Cerebellar cortex (tissue), 1 donor: ENCODE measurements at regions not wholly inside any gene's neighbourhood (a gene's known extent, or its start where the extent isn't known, plus 50 kb on each side); places are given as distances from the start of the nearest gene placed in this dataset.

ENCODE experiments used
- DNase-seq: peaks from one replicate; pipeline ENCODE4 v3.0.0-alpha.2; 2015; ENCODE audit warnings: low spot score

- no peak for DNase-seq
These were observed 312.8 kb downstream of the ZPLD1 start for GRCh38 chr3:102747611-102748010.

DNA sequence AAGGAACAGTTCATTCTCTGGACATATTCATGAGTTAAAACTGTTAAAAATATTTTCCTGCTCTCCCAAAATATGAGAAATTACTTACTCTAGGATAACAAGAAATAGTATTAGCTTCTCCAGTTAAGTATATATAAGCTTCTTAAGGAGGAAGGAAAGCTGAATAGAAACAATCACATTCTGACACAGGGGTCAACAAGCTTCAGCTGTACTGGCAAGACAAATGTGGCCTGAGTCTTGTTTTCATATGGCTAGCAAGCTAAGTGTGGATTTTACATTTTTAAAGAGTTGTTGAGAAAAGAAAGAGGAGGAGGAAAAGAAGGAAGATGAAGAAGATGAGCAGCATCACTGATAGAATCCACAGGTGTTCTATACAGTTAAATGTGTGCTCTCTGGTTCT is 313.8 kb downstream of the ZPLD1 start:
- no peak for DNase-seq

- no peak for DNase-seq
These were observed 315.5 kb downstream of the ZPLD1 start for GRCh38 chr3:102750322-102750721.

GRCh38 chr3:102753901-102754300 is 319.1 kb downstream of the ZPLD1 start:
- no peak for DNase-seq

DNA sequence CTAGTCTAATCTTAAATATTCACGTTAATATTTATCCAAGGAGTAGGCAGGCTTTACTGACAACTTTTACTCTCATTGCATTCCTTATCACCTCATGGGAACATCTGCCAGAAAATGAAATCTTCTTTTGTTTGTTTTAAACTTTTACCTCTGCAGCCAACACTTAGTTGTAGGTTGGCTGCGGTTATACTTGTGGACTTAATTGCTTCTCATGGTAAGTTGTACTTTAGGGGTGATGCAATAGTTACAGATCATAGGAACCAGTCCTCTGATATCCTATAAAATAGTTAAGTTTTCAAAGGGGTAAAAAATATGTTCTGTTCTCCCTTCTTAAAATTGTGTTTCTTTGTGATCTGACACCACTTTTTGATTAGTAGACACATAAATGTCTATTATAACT is 321.9 kb downstream of the ZPLD1 start:
- no peak for DNase-seq

GRCh38 chr3:102757950-102758349 is 323.1 kb downstream of the ZPLD1 start:
- DNase-seq: no peak

DNA sequence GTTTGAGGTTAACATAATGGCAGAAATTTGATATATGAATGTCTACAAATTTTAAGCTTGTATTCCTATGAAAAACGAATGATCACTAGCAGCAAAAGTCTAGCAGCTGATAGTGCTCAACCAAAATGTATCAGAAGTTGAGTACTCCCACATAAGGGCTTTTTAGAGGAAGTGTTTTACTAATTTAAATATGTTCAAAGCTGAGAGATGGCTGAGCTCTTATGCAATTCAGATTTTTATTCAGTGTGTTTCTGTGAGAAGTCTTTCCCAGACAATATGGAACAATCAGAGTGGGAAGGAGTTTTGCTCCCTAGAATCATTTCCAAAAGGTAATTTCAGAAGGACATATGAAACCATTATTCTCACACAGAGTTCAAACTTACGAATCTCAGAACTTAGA is 327.0 kb downstream of the ZPLD1 start:
- DNase-seq: no peak

DNA sequence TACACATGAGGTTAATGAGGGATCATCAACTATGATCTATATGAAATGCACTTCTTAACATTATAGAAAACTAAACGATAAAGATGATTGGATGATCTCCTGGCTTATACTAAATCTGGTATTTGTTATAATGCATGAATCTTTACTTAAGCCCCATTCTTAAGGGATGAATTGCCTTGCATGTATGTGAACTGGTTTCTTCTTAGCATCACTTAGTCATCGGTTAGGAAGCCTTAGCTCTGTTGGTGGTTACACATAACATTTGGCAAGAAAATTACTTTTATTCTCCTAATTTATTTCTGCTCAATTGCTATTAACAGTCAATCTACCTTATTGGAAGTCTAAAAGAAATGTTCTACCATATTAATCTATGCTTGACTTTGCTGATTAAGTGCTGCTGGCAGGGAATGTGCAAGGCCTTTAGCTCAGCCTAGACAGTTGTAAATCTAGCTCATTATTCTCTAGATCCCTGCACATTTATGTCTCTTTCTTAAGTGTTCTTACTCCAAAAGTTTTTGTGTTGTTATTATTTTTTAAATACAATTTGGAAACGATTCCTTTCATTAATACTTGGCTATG is 356.0 kb downstream of the ZPLD1 start:
- DNase-seq: no peak

DNA sequence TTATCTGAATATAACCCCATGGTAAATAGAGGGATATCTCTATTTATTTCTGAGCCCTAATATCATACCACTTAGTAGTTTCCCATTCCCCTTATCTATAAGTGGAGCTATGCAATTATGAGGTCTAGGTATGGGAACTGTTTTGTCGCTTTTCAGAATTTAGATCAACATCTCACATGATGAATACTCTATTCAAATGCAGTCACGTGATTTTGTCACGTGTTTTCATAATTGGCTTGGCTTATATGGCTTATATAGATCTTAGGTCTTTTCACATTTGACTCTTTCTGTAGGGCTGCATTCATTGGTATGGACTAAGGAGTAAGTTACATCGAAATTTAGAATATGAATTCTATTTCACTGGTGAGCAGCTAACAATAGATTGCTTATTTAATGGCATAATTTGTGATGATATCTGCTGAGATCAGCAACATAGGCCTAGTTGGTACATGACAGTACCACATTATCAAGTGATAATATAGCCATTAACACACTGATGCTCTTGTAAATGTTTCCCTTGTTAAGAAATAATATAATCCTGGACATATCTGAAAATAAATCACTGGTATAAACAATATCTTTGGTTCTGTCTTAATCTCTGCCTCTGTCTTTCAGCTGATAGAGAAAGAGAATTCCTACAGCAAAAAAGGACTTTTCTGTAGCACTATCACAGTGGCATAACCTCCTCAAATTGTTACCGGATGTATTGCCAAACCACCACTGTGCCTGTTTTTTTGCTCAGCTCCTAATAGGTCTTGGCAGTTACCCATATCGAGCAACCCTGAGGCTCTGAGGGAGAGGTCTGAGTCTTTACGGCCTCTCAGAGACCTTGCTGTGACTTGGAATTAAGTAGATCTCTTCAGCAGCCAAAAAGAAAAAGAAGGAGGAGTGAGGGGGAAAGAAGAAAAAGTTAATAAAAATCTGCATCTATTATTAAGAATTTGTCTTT is 357.1 kb downstream of the ZPLD1 start:
- no peak for DNase-seq

DNA sequence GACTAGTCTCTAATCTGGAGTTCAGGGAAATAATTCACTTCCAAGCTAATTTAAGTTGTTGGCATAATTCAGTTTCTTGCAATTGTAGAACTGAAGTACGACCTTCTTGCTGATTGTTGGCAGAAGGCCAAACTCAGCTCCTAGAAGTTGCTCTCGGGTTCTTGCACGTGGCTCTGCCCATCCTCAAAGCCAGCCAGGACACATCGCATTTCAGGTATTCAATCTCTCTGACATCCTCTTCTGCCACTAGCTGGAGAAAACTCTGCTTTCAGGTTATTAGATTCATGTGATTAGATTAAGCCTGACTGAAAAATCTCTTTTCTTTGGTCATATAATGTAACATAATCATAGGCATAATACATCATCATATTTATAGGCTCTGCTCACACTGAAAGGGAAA is 362.0 kb downstream of the ZPLD1 start:
- no peak for DNase-seq

DNA sequence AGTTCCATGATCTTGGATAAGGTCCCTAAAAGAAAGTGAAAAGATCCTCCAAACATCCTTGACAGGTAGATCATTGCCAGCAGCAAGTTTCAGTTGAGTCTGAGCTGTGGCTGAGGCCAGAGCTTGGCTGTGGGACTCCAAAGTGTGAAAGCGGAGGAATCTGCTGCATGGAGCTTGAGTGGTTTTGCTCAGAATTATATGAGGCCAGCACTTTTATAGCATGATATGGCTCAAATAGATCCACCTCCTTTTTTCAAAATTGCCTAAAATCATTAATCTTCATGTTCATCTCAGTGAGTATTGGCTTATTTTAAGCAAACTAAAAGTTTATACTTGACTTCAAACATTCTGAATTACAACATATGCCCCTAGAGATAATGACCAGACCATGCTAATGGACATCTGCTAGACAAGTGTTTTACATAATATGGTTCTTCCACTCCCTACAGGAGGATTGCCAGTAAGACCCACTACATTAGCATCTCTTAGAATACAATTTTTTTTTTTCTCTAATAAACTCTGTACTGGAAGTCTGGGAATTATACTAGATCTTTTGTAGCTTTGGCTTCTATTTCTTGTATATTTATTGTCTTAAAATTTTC is 368.1 kb downstream of the ZPLD1 start:
- DNase-seq: no peak

DNA sequence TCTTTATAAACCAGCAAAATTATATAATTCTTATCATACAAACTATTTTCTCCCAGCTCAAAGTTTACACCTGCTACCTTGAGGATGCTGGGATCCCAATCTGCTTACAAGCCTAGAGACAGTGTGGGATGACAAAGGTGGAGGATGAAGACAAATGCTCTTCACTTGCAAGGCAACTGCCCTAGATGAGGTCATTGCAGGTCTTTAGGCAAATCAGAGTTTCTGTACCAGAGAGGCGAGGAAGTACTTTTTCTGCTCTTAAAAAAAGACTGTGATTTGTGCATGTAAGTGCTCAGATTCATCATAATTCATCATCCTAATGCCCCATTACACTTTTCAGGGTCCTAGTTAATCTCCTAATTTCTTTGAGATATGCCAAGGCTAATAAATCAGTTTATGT is 376.1 kb downstream of the ZPLD1 start:
- DNase-seq: no peak

GRCh38 chr3:102826636-102827035 is 391.8 kb downstream of the ZPLD1 start:
- DNase-seq: no peak

DNA sequence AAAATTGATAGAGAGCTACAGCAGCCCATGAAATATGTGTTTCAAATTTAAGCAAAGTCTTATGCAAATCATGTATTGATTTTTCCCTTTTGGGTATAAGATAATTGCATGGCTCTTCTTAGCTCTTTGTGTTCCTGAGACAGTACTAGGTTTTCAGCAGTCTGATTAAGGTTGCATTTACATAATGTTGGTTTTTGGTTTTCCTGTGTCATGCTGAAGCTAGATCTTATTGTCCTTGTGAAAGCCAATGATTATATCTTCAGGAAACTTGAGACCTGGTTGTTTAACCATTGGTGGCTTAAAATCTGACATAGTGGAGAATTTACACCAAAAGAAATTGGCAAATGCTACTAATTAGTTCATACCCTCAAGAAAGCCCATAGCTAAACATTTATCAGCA is 392.6 kb downstream of the ZPLD1 start:
- no peak for DNase-seq

DNA sequence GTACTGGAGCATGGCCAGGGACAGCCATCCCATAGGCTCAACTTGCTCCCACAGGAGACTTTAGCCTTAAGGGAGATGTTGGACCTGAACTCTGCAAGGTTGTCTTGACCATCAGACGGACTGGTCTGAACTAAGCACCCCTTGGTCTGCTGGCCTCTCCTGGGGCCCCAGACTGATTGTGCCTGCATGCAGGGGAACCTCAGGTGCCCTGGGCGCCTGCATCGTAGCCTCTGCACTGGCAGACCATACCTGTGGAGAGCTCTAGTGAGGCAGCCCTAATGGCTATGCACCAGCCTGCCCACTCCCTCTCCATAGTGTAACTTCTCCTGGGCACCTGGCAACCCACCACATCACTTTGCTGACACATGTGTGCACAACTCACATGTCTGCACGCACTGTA is 395.6 kb downstream of the ZPLD1 start:
- DNase-seq: no peak

- DNase-seq: no peak
These were observed 407.1 kb downstream of the ZPLD1 start for GRCh38 chr3:102841866-102842265.

GRCh38 chr3:102866845-102867244 is 432.0 kb downstream of the ZPLD1 start:
- no peak for DNase-seq

DNA sequence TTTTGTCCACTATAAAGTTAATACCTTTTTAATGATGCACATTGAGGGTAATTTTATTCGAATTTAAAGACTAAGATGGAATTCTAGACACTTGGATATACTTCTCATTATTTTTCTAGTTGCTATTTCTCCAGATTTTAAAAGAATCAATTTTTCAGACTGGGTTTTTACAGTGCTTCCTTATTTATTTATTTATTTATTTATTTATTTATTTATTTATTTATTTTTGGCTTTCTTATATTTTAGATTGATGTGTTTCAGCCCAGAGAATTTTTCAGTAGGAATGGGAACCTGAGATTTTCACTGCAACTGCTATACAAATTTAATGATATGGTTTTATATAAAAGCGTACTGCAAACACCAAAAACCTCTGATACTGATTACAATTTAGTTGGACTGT is 448.7 kb downstream of the ZPLD1 start:
- no peak for DNase-seq

DNA sequence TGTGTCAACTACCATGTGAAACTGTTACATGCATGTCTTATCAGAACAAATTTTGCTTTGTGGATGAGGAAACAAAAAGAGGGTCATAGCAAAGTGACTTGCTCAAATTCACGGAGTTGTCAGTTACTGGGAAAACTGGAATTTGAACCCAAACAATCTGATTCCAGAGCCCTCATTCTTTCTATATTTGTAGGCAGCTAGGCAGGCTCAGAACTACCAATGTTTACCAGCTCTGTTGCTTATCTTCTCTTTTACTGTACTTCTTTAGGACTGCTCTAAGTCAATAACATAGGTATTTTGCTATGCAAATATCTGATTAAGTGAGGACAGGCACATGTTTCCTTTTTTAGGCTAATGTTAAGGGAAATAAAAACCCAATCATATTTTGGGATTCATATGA is 450.5 kb downstream of the ZPLD1 start:
- DNase-seq: no peak

DNA sequence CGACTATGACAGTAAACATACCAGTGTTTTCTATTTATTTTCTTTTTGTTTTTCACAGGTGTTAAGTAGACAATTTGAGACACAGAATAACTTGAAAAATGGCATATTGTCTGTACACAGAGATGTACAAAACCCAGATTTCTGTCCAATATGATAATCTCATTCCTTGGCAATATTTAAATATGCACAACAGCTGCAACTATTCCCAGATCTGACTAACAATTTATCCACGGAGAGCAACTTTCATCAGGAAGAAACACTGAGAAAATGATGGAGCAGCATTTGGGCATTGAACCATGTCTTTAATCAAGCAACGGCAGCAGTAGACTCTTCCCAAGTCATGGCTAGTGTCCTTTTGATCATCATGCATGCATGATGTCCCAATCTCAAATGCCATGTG is 452.6 kb downstream of the ZPLD1 start:
- no peak for DNase-seq

DNA sequence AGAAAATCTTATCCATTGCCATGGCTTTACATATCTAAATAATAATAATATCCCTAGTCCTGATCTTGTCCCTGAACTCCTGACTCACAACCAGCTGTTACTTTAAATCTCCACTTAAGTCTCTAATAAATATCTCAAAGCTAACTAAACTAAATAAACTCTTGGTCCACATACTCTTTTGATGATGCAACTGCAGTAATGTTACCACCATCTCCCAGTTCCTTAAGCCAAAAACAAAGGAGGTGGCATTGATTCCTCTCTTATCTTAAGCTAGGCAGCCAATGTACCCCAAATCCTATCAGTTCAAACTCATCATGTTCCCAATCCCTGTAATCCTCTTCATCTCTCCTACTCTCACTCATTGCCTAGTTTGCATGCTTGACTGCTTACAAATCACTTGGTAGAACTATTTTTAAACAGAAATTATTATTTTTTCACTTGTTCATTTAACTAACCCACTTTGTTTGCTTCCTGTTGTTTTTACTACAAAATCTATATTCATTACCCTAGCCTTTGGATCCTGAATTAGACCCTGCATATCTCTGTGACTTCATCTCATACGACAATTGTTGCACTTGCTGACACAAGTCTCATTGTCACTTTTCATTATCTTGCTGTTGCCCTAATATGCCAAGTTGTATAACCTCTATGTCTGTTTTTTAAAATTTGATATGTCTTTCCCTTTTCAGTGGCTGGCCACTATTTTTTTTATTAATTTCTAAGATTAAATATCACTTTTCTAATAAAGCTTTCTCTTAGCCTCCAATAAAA is 462.2 kb downstream of the ZPLD1 start:
- DNase-seq: no peak

- no peak for DNase-seq
These were observed 469.8 kb downstream of the ZPLD1 start for GRCh38 chr3:102904629-102905028.

- no peak for DNase-seq
These were observed 471.0 kb downstream of the ZPLD1 start for GRCh38 chr3:102905811-102906210.
